ENCODE measurements at regions not wholly inside any gene's neighbourhood (a gene's known extent, or its start where the extent isn't known, plus 50 kb on each side); places are given as distances from the start of the nearest gene placed in this dataset.

- Histone ChIP-seq H3K9me3 (ENCODE audit: control insufficient read depth, low read length) (peaks cover 15% of the 10 kb centered on the region), H3K4me3 (ENCODE audit: extremely low read depth, insufficient read depth, low read length, poor library complexity, severe bottlenecking) (no peak overlapping the region), H3K27ac (ENCODE audit: low read depth, low read length, severe bottlenecking) (no peak overlapping the region), H3K4me1 (ENCODE audit: control insufficient read depth, insufficient read depth, low read length, poor library complexity, severe bottlenecking) (no peaks in the 10 kb centered on the region), H3K36me3 (ENCODE audit: control insufficient read depth, insufficient read depth, low read length) (no peaks in the 10 kb centered on the region)
- WGBS, 2 experiments (ENCODE audit: insufficient coverage in 2 of 2) = 70 to 77% methylated on average over 12 to 13 of the region's 13 CpGs
These were observed 240.0 kb downstream of the C16orf95 start for GRCh38 chr16:87076950-87077749.

GRCh38 chr16:87077750-87078127, 239.5 kb downstream of the C16orf95 start:
- Histone ChIP-seq H3K4me3 (ENCODE audit: extremely low read depth, insufficient read depth, low read length, poor library complexity, severe bottlenecking) (no peak overlapping the region), H3K27ac (ENCODE audit: low read depth, low read length, severe bottlenecking) (no peak overlapping the region), H3K4me1 (ENCODE audit: control insufficient read depth, insufficient read depth, low read length, poor library complexity, severe bottlenecking) (no peaks in the 10 kb centered on the region), H3K9me3 (ENCODE audit: control insufficient read depth, low read length) (peaks cover 21% of the 10 kb centered on the region), H3K36me3 (ENCODE audit: control insufficient read depth, insufficient read depth, low read length) (no peaks in the 10 kb centered on the region)
- 83 to 96% methylated on average over 1 to 4 of the region's 5 CpGs for WGBS, 2 experiments (ENCODE audit: insufficient coverage in 2 of 2)

GRCh38 chr16:87080571-87081167, 236.5 kb downstream of the C16orf95 start:
- H3K27ac ChIP-seq (ENCODE audit: low read depth, low read length, severe bottlenecking) = no peak overlapping the region
- H3K4me3 ChIP-seq (ENCODE audit: extremely low read depth, insufficient read depth, low read length, poor library complexity, severe bottlenecking) = no peak overlapping the region
- peaks cover 21% of the 10 kb centered on the region for H3K9me3 ChIP-seq (ENCODE audit: control insufficient read depth, low read length)
- no peaks in the 10 kb centered on the region for H3K36me3 ChIP-seq (ENCODE audit: control insufficient read depth, insufficient read depth, low read length)
- no CpG with 5 or more reads among the region's 4 CpGs for WGBS, 2 experiments (ENCODE audit: insufficient coverage in 2 of 2)
- H3K4me1 ChIP-seq (ENCODE audit: control insufficient read depth, insufficient read depth, low read length, poor library complexity, severe bottlenecking) = no peaks in the 10 kb centered on the region

GRCh38 chr16:87085441-87085840, 231.8 kb downstream of the C16orf95 start:
- Histone ChIP-seq H3K4me3 (ENCODE audit: extremely low read depth, insufficient read depth, low read length, poor library complexity, severe bottlenecking) (no peak overlapping the region), H3K36me3 (ENCODE audit: control insufficient read depth, insufficient read depth, low read length) (no peaks in the 10 kb centered on the region), H3K27ac (ENCODE audit: low read depth, low read length, severe bottlenecking) (no peak overlapping the region), H3K4me1 (ENCODE audit: control insufficient read depth, insufficient read depth, low read length, poor library complexity, severe bottlenecking) (no peaks in the 10 kb centered on the region), H3K9me3 (ENCODE audit: control insufficient read depth, low read length) (peaks cover 17% of the 10 kb centered on the region)
- 93 to 100% methylated on average over 4 of the region's 5 CpGs for WGBS, 2 experiments (ENCODE audit: insufficient coverage in 2 of 2)

GRCh38 chr16:87086156-87086555, 231.0 kb downstream of the C16orf95 start:
- Histone ChIP-seq H3K4me3 (ENCODE audit: extremely low read depth, insufficient read depth, low read length, poor library complexity, severe bottlenecking) (no peak overlapping the region), H3K36me3 (ENCODE audit: control insufficient read depth, insufficient read depth, low read length) (no peaks in the 10 kb centered on the region), H3K4me1 (ENCODE audit: control insufficient read depth, insufficient read depth, low read length, poor library complexity, severe bottlenecking) (no peaks in the 10 kb centered on the region), H3K27ac (ENCODE audit: low read depth, low read length, severe bottlenecking) (no peak overlapping the region), H3K9me3 (ENCODE audit: control insufficient read depth, low read length) (peaks cover 14% of the 10 kb centered on the region)
- 80 to 90% methylated on average over 4 of the region's 4 CpGs for WGBS, 2 experiments (ENCODE audit: insufficient coverage in 2 of 2)

- Histone ChIP-seq H3K9me3 (ENCODE audit: control insufficient read depth, low read length) (peaks cover 9% of the 10 kb centered on the region), H3K36me3 (ENCODE audit: control insufficient read depth, insufficient read depth, low read length) (no peaks in the 10 kb centered on the region), H3K4me3 (ENCODE audit: extremely low read depth, insufficient read depth, low read length, poor library complexity, severe bottlenecking) (no peak overlapping the region), H3K27ac (ENCODE audit: low read depth, low read length, severe bottlenecking) (no peak overlapping the region), H3K4me1 (ENCODE audit: control insufficient read depth, insufficient read depth, low read length, poor library complexity, severe bottlenecking) (no peaks in the 10 kb centered on the region)
These were observed 230.6 kb downstream of the C16orf95 start for GRCh38 chr16:87086575-87086974.

GRCh38 chr16:87092958-87093357, 224.2 kb downstream of the C16orf95 start:
- Histone ChIP-seq H3K4me1 (ENCODE audit: control insufficient read depth, insufficient read depth, low read length, poor library complexity, severe bottlenecking) (no peaks in the 10 kb centered on the region), H3K36me3 (ENCODE audit: control insufficient read depth, insufficient read depth, low read length) (no peaks in the 10 kb centered on the region), H3K4me3 (ENCODE audit: extremely low read depth, insufficient read depth, low read length, poor library complexity, severe bottlenecking) (no peak overlapping the region), H3K27ac (ENCODE audit: low read depth, low read length, severe bottlenecking) (no peak overlapping the region), H3K9me3 (ENCODE audit: control insufficient read depth, low read length) (no peaks in the 10 kb centered on the region)
- 90 to 91% methylated on average over 5 of the region's 5 CpGs for WGBS, 2 experiments (ENCODE audit: insufficient coverage in 2 of 2)

GRCh38 chr16:87093804-87094555, 223.2 kb downstream of the C16orf95 start:
- H3K27ac ChIP-seq (ENCODE audit: low read depth, low read length, severe bottlenecking) = no peak overlapping the region
- H3K4me1 ChIP-seq (ENCODE audit: control insufficient read depth, insufficient read depth, low read length, poor library complexity, severe bottlenecking) = peaks cover under 1% of the 10 kb centered on the region
- H3K9me3 ChIP-seq (ENCODE audit: control insufficient read depth, low read length) = no peaks in the 10 kb centered on the region
- H3K36me3 ChIP-seq (ENCODE audit: control insufficient read depth, insufficient read depth, low read length) = no peaks in the 10 kb centered on the region
- no peak overlapping the region for H3K4me3 ChIP-seq (ENCODE audit: extremely low read depth, insufficient read depth, low read length, poor library complexity, severe bottlenecking)
- 79 to 80% methylated on average over 15 to 16 of the region's 18 CpGs for WGBS, 2 experiments (ENCODE audit: insufficient coverage in 2 of 2)

- WGBS, 2 experiments (ENCODE audit: insufficient coverage in 2 of 2) = 67 to 81% methylated on average over 3 to 5 of the region's 5 CpGs
- Histone ChIP-seq H3K4me3 (ENCODE audit: extremely low read depth, insufficient read depth, low read length, poor library complexity, severe bottlenecking) (no peak overlapping the region), H3K27ac (ENCODE audit: low read depth, low read length, severe bottlenecking) (no peak overlapping the region), H3K9me3 (ENCODE audit: control insufficient read depth, low read length) (no peaks in the 10 kb centered on the region), H3K36me3 (ENCODE audit: control insufficient read depth, insufficient read depth, low read length) (no peaks in the 10 kb centered on the region), H3K4me1 (ENCODE audit: control insufficient read depth, insufficient read depth, low read length, poor library complexity, severe bottlenecking) (peaks cover 4% of the 10 kb centered on the region)
These were observed 222.7 kb downstream of the C16orf95 start for GRCh38 chr16:87094556-87094865.

GRCh38 chr16:87095271-87095670, 221.9 kb downstream of the C16orf95 start:
- 71 to 92% methylated on average over 3 of the region's 5 CpGs for WGBS, 2 experiments (ENCODE audit: insufficient coverage in 2 of 2)
- H3K27ac ChIP-seq (ENCODE audit: low read depth, low read length, severe bottlenecking) = no peak overlapping the region
- no peaks in the 10 kb centered on the region for H3K36me3 ChIP-seq (ENCODE audit: control insufficient read depth, insufficient read depth, low read length)
- no peaks in the 10 kb centered on the region for H3K9me3 ChIP-seq (ENCODE audit: control insufficient read depth, low read length)
- no peak overlapping the region for H3K4me3 ChIP-seq (ENCODE audit: extremely low read depth, insufficient read depth, low read length, poor library complexity, severe bottlenecking)
- peaks cover 4% of the 10 kb centered on the region for H3K4me1 ChIP-seq (ENCODE audit: control insufficient read depth, insufficient read depth, low read length, poor library complexity, severe bottlenecking)
